ENCODE measurements at regions not wholly inside any gene's neighbourhood (a gene's known extent, or its start where the extent isn't known, plus 50 kb on each side); places are given as distances from the start of the nearest gene placed in this dataset.
"Not testable (repeated sequence)": the region's sequence is repeated elsewhere in the genome, so short reads cannot be mapped to it uniquely, and the experiment has no call there.

- no peak for DNase-seq (ENCODE audit: low read depth)
These were observed 258.1 kb downstream of the PCNX1 start for GRCh38 chr14:71165121-71166031.

GRCh38 chr14:71166180-71166837 lies 259.1 kb downstream of the PCNX1 start:
- peak; percentile 32 for DNase-seq (ENCODE audit: low read depth)

- DNase-seq (ENCODE audit: low read depth), result not testable (repeated sequence)
These were observed 260.2 kb downstream of the PCNX1 start for GRCh38 chr14:71167325-71167950.

GRCh38 chr14:71168161-71168560 lies 260.9 kb downstream of the PCNX1 start:
- not testable (repeated sequence) for DNase-seq (ENCODE audit: low read depth)

- DNase-seq (ENCODE audit: low read depth), result no peak
These were observed 261.5 kb downstream of the PCNX1 start for GRCh38 chr14:71168564-71169427.

- DNase-seq (ENCODE audit: low read depth), result no peak
These were observed 262.6 kb downstream of the PCNX1 start for GRCh38 chr14:71169861-71170260.

- no peak for DNase-seq (ENCODE audit: low read depth)
These were observed 268.2 kb downstream of the PCNX1 start for GRCh38 chr14:71175491-71175890.

- DNase-seq (ENCODE audit: low read depth), result no peak
These were observed 271.8 kb downstream of the PCNX1 start for GRCh38 chr14:71179066-71179465.

- no peak for DNase-seq (ENCODE audit: low read depth)
These were observed 273.1 kb downstream of the PCNX1 start for GRCh38 chr14:71180397-71180796.

- DNase-seq (ENCODE audit: low read depth), result no peak
These were observed 274.1 kb downstream of the PCNX1 start for GRCh38 chr14:71181215-71182003.

GRCh38 chr14:71183876-71184689 lies 276.8 kb downstream of the PCNX1 start:
- no peak for DNase-seq (ENCODE audit: low read depth)

GRCh38 chr14:71185637-71186036 lies 278.4 kb downstream of the PCNX1 start:
- DNase-seq (ENCODE audit: low read depth), result no peak

- no peak for DNase-seq (ENCODE audit: low read depth)
These were observed 280.5 kb downstream of the PCNX1 start for GRCh38 chr14:71187633-71188356.

- no peak for DNase-seq (ENCODE audit: low read depth)
These were observed 283.6 kb downstream of the PCNX1 start for GRCh38 chr14:71190770-71191374.

GRCh38 chr14:71193663-71194062 lies 286.4 kb downstream of the PCNX1 start:
- no peak for DNase-seq (ENCODE audit: low read depth)

- DNase-seq (ENCODE audit: low read depth), result no peak
These were observed 287.0 kb downstream of the PCNX1 start for GRCh38 chr14:71194251-71194650.

- DNase-seq (ENCODE audit: low read depth), result no peak
These were observed 289.7 kb downstream of the PCNX1 start for GRCh38 chr14:71196921-71197320.

- no peak for DNase-seq (ENCODE audit: low read depth)
These were observed 291.4 kb downstream of the PCNX1 start for GRCh38 chr14:71198687-71199086.

- no peak for DNase-seq (ENCODE audit: low read depth)
These were observed 294.6 kb downstream of the PCNX1 start for GRCh38 chr14:71201840-71202239.
